ENCODE measurements at regions not wholly inside any gene's neighbourhood (a gene's known extent, or its start where the extent isn't known, plus 50 kb on each side); places are given as distances from the start of the nearest gene placed in this dataset.

DNA sequence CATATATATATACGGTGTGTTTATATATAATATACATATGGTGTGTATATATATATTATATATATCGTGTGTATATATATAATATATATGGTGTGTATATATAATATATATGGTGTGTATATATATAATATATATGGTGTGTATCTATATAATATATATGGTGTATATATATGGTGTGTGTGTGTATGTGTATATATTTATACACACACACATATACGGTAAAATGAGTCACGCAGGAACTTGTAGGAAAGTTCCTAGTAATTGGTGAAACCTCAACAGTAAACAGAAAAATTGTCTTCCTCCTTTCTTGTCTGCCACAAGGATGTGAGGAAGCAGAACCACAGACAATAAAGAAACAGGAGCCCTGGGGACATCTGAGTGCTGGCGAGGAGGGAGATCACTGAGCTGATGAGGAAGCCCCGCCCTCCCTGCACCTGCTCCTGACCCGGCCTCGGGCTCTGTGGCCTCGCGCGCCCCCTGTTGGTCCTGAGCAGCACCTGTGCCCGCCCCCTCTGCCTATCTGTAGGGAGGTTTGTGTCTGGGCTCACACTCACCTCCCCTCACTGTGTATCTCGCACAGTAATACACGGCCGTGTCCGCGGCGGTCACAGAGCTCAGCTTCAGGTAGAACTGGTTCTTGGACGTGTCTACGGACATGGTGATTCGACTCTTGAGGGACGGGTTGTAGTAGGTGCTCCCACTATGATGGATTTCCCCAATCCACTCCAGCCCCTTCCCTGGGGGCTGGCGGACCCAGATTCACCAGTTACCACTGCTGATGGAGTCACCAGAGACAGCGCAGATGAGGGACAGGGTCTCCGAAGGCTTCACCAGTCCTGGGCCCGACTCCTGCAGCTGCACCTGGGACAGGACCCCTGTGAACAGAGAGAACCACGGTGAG is 1079.4 kb downstream of the TMEM121 start:
- ChIA-PET POLR2A (interaction anchor here (0.6 kb wide), 1 partner anchor 58 kb away, joined by 3 read pairs; no protein-coding TSS in a partner anchor), CTCF (interaction anchor here (0.6 to 4.6 kb wide), 10 partner anchors 12 to 1341 kb away, joined by 3 to 22 read pairs (median 4); no protein-coding TSS in a partner anchor)
- 39% methylated on average over 19 of the region's 27 CpGs for WGBS (ENCODE audit: insufficient coverage)

More for the DNA sequence above, 1079.4 kb downstream of the TMEM121 start:
- no peak overlapping the region for H3K27ac Mint-ChIP-seq
- TF ChIP-seq EZH2 (IDR thresholded peaks at IDR 0.05; ENCODE audit: borderline replicate concordance, insufficient read depth, low read depth, low read length, poor library complexity, severe bottlenecking) = no peak
- TF ChIP-seq, protein P1, sequence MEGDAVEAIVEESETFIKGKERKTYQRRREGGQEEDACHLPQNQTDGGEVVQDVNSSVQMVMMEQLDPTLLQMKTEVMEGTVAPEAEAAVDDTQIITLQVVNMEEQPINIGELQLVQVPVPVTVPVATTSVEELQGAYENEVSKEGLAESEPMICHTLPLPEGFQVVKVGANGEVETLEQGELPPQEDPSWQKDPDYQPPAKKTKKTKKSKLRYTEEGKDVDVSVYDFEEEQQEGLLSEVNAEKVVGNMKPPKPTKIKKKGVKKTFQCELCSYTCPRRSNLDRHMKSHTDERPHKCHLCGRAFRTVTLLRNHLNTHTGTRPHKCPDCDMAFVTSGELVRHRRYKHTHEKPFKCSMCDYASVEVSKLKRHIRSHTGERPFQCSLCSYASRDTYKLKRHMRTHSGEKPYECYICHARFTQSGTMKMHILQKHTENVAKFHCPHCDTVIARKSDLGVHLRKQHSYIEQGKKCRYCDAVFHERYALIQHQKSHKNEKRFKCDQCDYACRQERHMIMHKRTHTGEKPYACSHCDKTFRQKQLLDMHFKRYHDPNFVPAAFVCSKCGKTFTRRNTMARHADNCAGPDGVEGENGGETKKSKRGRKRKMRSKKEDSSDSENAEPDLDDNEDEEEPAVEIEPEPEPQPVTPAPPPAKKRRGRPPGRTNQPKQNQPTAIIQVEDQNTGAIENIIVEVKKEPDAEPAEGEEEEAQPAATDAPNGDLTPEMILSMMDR (IDR thresholded peaks at IDR 0.05) = peak; percentile 76
- DNase-seq (peak; percentile 90), ATAC-seq (ENCODE audit: low read depth) (peak; percentile 99)
- H3K4me1 Mint-ChIP-seq = peaks cover 14% of the 10 kb centered on the region
- peaks cover 65% of the 10 kb centered on the region for H3K27me3 Mint-ChIP-seq
- Histone ChIP-seq H3K4me1 (ENCODE audit: control insufficient read depth in 2 of 2, insufficient read depth in 2 of 2, low read length in 2 of 2) (peaks cover 0 to 9% of the 10 kb centered on the region in 2 donors), H3K36me3 (replicated peaks in 1 of 2; ENCODE audit: control extremely low read depth in 1 of 2, control insufficient read depth in 1 of 2, extremely low read depth in 1 of 2, insufficient read depth in 2 of 2, low read length in 1 of 2) (no peaks in the 10 kb centered on the region), H3K9me3 (ENCODE audit: control extremely low read depth in 1 of 3, control insufficient read depth in 2 of 3, insufficient read depth in 1 of 3, low read length in 2 of 3) (no peaks in the 10 kb centered on the region), H4K20me1 (ENCODE audit: control insufficient read depth, insufficient read depth, low read length, poor library complexity, severe bottlenecking) (no peaks in the 10 kb centered on the region), H2AFZ (ENCODE audit: insufficient read depth, low read depth, low read length, poor library complexity, severe bottlenecking) (no peak overlapping the region), H3K4me2 (replicated peaks; ENCODE audit: low read depth, low read length, poor library complexity, severe bottlenecking) (peak overlapping the region; percentile 40), H3K27ac (ENCODE audit: low read length in 2 of 2) (no peak overlapping the region), H3K9ac (ENCODE audit: low read length) (no peak overlapping the region), H3K79me2 (ENCODE audit: control insufficient read depth, insufficient read depth, low read length) (no peaks in the 10 kb centered on the region), H3K27me3 (replicated peaks in 1 of 4; ENCODE audit: control extremely low read depth in 1 of 4, control insufficient read depth in 3 of 4, insufficient read depth in 4 of 4, low read length in 3 of 4) (peaks cover 0 to 13% (median 8%) of the 10 kb centered on the region in 4 experiments), H3K4me3 (ENCODE audit: control extremely low read depth in 1 of 5, extremely low read depth in 1 of 5, insufficient read depth in 1 of 5, low read depth in 2 of 5, low read length in 4 of 5) (no peak overlapping the region)
- intact Hi-C loops (cut with micrococcal nuclease) = no loop called here
- H3K4me3 Mint-ChIP-seq = no peak overlapping the region
- H3K9me3 Mint-ChIP-seq (ENCODE audit: insufficient read depth) = no peaks in the 10 kb centered on the region
